ENCODE measurements at regions not wholly inside any gene's neighbourhood (a gene's known extent, or its start where the extent isn't known, plus 50 kb on each side); places are given as distances from the start of the nearest gene placed in this dataset.

- Histone ChIP-seq H3K79me2 (ENCODE audit: control insufficient read depth, low read length) (no peaks in the 10 kb centered on the region), H4K20me1 (ENCODE audit: control insufficient read depth, insufficient read depth, low read depth, low read length) (no peaks in the 10 kb centered on the region), H3K4me1 (ENCODE audit: control insufficient read depth, low read length) (peaks cover 23% of the 10 kb centered on the region), H3K27me3 (ENCODE audit: control insufficient read depth, low read length) (no peaks in the 10 kb centered on the region), H3K9me2 (replicated peaks; ENCODE audit: control insufficient read depth, low read length) (no peaks in the 10 kb centered on the region), H3K27ac (ENCODE audit: low read depth, low read length) (no peak overlapping the region), H3F3A (ENCODE audit: control insufficient read depth, insufficient read depth) (no peaks in the 10 kb centered on the region), H3K36me3 (ENCODE audit: control insufficient read depth, low read length) (no peaks in the 10 kb centered on the region), H3K4me3 (ENCODE audit: low read length) (no peak overlapping the region), H3K9me3 (ENCODE audit: control insufficient read depth, insufficient read depth, low read length) (no peaks in the 10 kb centered on the region), H3K4me2 (ENCODE audit: low read length) (no peak overlapping the region)
- TF ChIP-seq CTCF (IDR thresholded peaks at IDR 0.05; ENCODE audit: low read depth, low read length, poor library complexity, severe bottlenecking) (no peak), EZH2phosphoT487 (IDR thresholded peaks at IDR 0.05; ENCODE audit: borderline replicate concordance, low read length) (no peak)
Measured at GRCh38 chr11:115933564-115933963, 429.3 kb upstream of the CADM1 start.

GRCh38 chr11:115931548-115932083 is 427.4 kb upstream of the CADM1 start:
- Histone ChIP-seq H4K20me1 (ENCODE audit: control insufficient read depth, insufficient read depth, low read depth, low read length) (no peaks in the 10 kb centered on the region), H3K4me3 (ENCODE audit: low read length) (peak overlapping the region; percentile 27; the same call in 1 of the 2 replicates), H3K36me3 (ENCODE audit: control insufficient read depth, low read length) (no peaks in the 10 kb centered on the region), H3K4me1 (ENCODE audit: control insufficient read depth, low read length) (peaks cover 23% of the 10 kb centered on the region), H3K9me3 (ENCODE audit: control insufficient read depth, insufficient read depth, low read length) (no peaks in the 10 kb centered on the region), H3K4me2 (ENCODE audit: low read length) (peak overlapping the region; percentile 40), H3K79me2 (ENCODE audit: control insufficient read depth, low read length) (no peaks in the 10 kb centered on the region), H3F3A (ENCODE audit: control insufficient read depth, insufficient read depth) (no peaks in the 10 kb centered on the region), H3K27me3 (ENCODE audit: control insufficient read depth, low read length) (no peaks in the 10 kb centered on the region), H3K27ac (ENCODE audit: low read depth, low read length) (no peak overlapping the region), H3K9me2 (replicated peaks; ENCODE audit: control insufficient read depth, low read length) (no peaks in the 10 kb centered on the region)
- TF ChIP-seq EZH2phosphoT487 (IDR thresholded peaks at IDR 0.05; ENCODE audit: borderline replicate concordance, low read length) (no peak), CTCF (IDR thresholded peaks at IDR 0.05; ENCODE audit: low read depth, low read length, poor library complexity, severe bottlenecking) (no peak)

- no peaks in the 10 kb centered on the region for H3F3A ChIP-seq (ENCODE audit: control insufficient read depth, insufficient read depth)
- H4K20me1 ChIP-seq (ENCODE audit: control insufficient read depth, insufficient read depth, low read depth, low read length) = no peaks in the 10 kb centered on the region
- H3K4me1 ChIP-seq (ENCODE audit: control insufficient read depth, low read length) = peaks cover 23% of the 10 kb centered on the region
- H3K9me3 ChIP-seq (ENCODE audit: control insufficient read depth, insufficient read depth, low read length) = no peaks in the 10 kb centered on the region
- peak overlapping the region; percentile 40 for H3K4me2 ChIP-seq (ENCODE audit: low read length)
- no peaks in the 10 kb centered on the region for H3K79me2 ChIP-seq (ENCODE audit: control insufficient read depth, low read length)
- H3K27ac ChIP-seq (ENCODE audit: low read depth, low read length) = no peak overlapping the region
- no peaks in the 10 kb centered on the region for H3K36me3 ChIP-seq (ENCODE audit: control insufficient read depth, low read length)
- H3K27me3 ChIP-seq (ENCODE audit: control insufficient read depth, low read length) = no peaks in the 10 kb centered on the region
- TF ChIP-seq CTCF (IDR thresholded peaks at IDR 0.05; ENCODE audit: low read depth, low read length, poor library complexity, severe bottlenecking) = no peak
- no peak for TF ChIP-seq EZH2phosphoT487 (IDR thresholded peaks at IDR 0.05; ENCODE audit: borderline replicate concordance, low read length)
- peak overlapping the region; percentile 27; the same call in 1 of the 2 replicates for H3K4me3 ChIP-seq (ENCODE audit: low read length)
- H3K9me2 ChIP-seq (replicated peaks; ENCODE audit: control insufficient read depth, low read length) = no peaks in the 10 kb centered on the region
Measured at GRCh38 chr11:115930886-115931547, 426.8 kb upstream of the CADM1 start.

Measured in DOHH2 (cell line).